NB4 (cell line): ENCODE measurements at regions not wholly inside any gene's neighbourhood (a gene's known extent, or its start where the extent isn't known, plus 50 kb on each side); places are given as distances from the start of the nearest gene placed in this dataset.

Source experiments
- MYC ChIP-seq: IDR thresholded peaks from 2 replicates; pipeline ENCODE4 v1.6.1; 2011; ENCODE audit warnings: low read depth, low read length
- POLR2A ChIP-seq: IDR thresholded peaks from 2 replicates; pipeline ENCODE4 v1.6.1; 2011; ENCODE audit warnings: mild to moderate bottlenecking; ENCODE audit not compliant: insufficient read length; ENCODE audit errors: extremely low read depth
- TF ChIP-seq, protein P1 (sequence below): IDR thresholded peaks from one replicate; pipeline ENCODE4 v1.5.1; 2012; ENCODE audit warnings: low read depth, low read length
- TF ChIP-seq, protein P2 (sequence below): IDR thresholded peaks from 2 replicates; pipeline ENCODE4 v1.6.1; 2011; ENCODE audit warnings: low read depth, low read length

DNA sequence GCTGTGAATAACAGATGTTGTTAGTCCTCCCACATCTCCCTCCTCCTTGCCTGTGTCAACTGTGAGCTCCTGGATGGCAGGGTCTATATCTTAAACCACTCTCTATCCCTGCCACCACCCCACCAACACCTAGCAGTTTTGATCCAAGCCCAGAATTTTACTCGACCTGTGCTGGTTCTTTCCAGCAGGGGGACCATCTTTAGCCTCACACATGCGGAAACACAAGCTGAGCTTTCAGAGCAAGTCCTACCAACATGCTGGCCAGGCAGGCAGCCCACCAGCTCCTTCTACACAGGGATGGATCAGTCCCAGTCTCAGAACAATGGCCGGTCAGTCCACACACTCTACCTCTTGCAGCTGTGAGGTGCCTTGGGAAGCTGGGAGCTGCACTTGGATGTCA lies 231.5 kb downstream of the NXPE2 start:
- TF ChIP-seq, protein P1, sequence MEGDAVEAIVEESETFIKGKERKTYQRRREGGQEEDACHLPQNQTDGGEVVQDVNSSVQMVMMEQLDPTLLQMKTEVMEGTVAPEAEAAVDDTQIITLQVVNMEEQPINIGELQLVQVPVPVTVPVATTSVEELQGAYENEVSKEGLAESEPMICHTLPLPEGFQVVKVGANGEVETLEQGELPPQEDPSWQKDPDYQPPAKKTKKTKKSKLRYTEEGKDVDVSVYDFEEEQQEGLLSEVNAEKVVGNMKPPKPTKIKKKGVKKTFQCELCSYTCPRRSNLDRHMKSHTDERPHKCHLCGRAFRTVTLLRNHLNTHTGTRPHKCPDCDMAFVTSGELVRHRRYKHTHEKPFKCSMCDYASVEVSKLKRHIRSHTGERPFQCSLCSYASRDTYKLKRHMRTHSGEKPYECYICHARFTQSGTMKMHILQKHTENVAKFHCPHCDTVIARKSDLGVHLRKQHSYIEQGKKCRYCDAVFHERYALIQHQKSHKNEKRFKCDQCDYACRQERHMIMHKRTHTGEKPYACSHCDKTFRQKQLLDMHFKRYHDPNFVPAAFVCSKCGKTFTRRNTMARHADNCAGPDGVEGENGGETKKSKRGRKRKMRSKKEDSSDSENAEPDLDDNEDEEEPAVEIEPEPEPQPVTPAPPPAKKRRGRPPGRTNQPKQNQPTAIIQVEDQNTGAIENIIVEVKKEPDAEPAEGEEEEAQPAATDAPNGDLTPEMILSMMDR, result no peak
- TF ChIP-seq POLR2A, result no peak
- TF ChIP-seq, protein P2, sequence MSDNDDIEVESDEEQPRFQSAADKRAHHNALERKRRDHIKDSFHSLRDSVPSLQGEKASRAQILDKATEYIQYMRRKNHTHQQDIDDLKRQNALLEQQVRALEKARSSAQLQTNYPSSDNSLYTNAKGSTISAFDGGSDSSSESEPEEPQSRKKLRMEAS, result no peak
- no peak for TF ChIP-seq MYC
